ENCODE measurements at regions not wholly inside any gene's neighbourhood (a gene's known extent, or its start where the extent isn't known, plus 50 kb on each side); places are given as distances from the start of the nearest gene placed in this dataset.

DNA sequence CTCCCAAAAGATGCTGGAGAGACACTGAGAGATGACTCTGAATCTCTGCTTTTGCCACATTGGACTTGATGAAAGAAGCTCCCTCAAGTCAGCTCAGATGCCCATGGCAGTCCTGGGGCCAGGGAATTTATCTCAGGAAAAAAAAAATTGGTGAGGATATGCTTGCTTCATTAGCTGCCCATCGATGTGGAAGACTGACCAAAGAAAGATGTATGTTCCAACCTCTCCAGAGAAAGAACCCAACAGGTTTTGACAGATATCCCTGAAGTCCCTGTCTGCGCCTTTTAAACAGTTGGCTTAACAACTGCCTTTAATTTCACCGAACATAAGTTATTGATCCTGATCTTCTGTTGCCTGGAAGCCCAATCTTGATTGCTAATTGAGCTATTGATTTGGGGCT, 137.4 kb downstream of the TMEM114 start:
- no peak for DNase-seq
- Histone ChIP-seq H3K4me3 (ENCODE audit: low read depth, low read length) (no peak overlapping the region), H3K36me3 (replicated peaks) (no peaks in the 10 kb centered on the region), H3K27ac (no peak overlapping the region), H3K27me3 (replicated peaks) (no peaks in the 10 kb centered on the region)
- TF ChIP-seq, protein P1, sequence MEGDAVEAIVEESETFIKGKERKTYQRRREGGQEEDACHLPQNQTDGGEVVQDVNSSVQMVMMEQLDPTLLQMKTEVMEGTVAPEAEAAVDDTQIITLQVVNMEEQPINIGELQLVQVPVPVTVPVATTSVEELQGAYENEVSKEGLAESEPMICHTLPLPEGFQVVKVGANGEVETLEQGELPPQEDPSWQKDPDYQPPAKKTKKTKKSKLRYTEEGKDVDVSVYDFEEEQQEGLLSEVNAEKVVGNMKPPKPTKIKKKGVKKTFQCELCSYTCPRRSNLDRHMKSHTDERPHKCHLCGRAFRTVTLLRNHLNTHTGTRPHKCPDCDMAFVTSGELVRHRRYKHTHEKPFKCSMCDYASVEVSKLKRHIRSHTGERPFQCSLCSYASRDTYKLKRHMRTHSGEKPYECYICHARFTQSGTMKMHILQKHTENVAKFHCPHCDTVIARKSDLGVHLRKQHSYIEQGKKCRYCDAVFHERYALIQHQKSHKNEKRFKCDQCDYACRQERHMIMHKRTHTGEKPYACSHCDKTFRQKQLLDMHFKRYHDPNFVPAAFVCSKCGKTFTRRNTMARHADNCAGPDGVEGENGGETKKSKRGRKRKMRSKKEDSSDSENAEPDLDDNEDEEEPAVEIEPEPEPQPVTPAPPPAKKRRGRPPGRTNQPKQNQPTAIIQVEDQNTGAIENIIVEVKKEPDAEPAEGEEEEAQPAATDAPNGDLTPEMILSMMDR (IDR thresholded peaks at IDR 0.05; ENCODE audit: low read depth, low read length, missing control alignments), result no peak
- in situ Hi-C loops (cut with HindIII; ENCODE audit: low pct_ligation_motif_present, low sequenced_read_pairs), result no loop called here

DNA sequence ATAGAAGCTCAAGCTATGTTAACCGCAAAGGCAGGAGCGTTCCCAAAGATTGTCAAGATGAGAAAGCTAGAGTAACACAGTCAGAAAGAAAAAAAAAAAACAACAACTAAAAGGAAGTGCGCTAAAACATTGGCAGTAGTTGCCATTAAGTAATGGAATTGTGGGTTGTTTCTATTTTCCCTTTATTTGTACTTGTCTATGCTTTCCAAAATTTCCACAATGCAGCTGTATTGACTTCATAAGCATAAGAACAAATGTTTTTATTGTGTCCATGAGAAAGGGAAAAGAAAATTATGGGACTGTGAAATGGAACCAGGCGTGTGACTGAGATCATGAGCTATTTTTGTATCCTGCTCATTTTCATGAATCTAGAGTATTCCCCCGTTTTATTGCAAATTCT, 153.4 kb downstream of the TMEM114 start:
- in situ Hi-C loops (cut with HindIII; ENCODE audit: low pct_ligation_motif_present, low sequenced_read_pairs), result no loop called here

DNA sequence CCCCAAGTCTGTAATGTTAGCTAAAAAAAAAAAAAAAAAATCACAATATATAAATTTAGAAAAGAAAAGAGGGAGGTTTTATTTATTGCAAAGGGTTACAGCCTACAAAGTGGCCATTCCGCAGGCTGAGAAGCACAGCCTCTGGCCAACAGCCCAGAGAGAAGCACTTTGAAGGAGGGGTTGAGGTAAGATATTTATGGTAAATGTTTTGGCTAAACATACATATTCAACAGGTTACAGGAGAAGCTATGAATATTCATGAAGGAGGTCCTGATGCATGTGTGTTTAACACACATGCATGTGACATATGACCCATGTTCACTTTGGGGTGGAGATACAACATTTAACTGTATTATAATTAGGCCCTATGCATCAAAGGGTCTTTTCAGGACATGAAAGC, 158.5 kb downstream of the TMEM114 start:
- TF ChIP-seq, protein P1 (IDR thresholded peaks at IDR 0.05; ENCODE audit: low read depth, low read length, missing control alignments), result no peak
- Histone ChIP-seq H3K27me3 (replicated peaks) (no peaks in the 10 kb centered on the region), H3K4me3 (ENCODE audit: low read depth, low read length) (no peak overlapping the region), H3K36me3 (replicated peaks) (no peaks in the 10 kb centered on the region), H3K27ac (no peak overlapping the region)
- no peak for DNase-seq
- in situ Hi-C loops (cut with HindIII; ENCODE audit: low pct_ligation_motif_present, low sequenced_read_pairs), result no loop called here

More for the DNA sequence above, 153.4 kb downstream of the TMEM114 start:
- no peak for DNase-seq
- Histone ChIP-seq H3K27me3 (replicated peaks) (no peaks in the 10 kb centered on the region), H3K27ac (no peak overlapping the region), H3K36me3 (replicated peaks) (no peaks in the 10 kb centered on the region), H3K4me3 (ENCODE audit: low read depth, low read length) (no peak overlapping the region)
- TF ChIP-seq, protein P1 (IDR thresholded peaks at IDR 0.05; ENCODE audit: low read depth, low read length, missing control alignments), result no peak

DNA sequence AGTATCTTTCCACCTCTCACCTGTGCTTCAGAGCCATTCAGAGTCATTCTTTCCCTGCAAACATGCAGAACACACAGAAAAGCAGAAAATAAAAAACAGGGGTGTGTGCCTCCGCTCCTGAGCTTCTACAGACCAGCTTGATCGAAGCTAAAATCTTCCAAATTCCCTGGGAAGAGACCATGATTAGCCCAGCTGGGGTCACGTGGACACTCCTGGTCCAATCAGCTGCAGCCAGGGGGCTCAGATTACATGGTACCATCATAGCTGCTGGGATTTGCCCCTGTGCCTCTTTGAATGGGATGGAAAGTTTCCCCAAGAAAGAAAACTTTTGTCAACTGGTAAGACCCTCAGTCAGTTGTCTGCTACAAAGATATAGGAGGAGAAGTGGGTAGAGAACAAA, 159.9 kb downstream of the TMEM114 start:
- no peaks in the 10 kb centered on the region for H3K36me3 ChIP-seq (replicated peaks)
- H3K27ac ChIP-seq, result no peak overlapping the region
- in situ Hi-C loops (cut with HindIII; ENCODE audit: low pct_ligation_motif_present, low sequenced_read_pairs), result no loop called here
- TF ChIP-seq, protein P1 (IDR thresholded peaks at IDR 0.05; ENCODE audit: low read depth, low read length, missing control alignments), result no peak
- H3K27me3 ChIP-seq (replicated peaks), result no peaks in the 10 kb centered on the region
- no peak overlapping the region for H3K4me3 ChIP-seq (ENCODE audit: low read depth, low read length)
- no peak for DNase-seq

DNA sequence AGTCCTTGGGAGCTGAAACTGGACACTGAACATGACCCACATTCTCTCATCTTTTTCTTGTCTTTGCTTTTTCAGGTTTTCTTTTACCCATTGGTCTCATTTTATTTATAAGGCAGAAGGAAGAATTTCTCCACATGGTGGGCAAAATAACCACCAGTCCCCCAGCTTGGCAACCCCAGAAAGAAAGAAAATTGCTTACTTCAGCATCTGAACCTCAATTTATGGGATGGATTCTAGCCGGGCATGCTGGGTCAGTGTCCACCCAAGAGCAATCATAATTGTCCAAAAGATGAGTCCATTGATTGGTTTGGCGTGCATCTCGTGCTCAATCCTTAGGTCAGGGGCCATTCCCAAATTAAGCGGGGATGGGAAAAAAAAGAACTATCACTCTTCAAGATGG, 163.7 kb downstream of the TMEM114 start:
- Histone ChIP-seq H3K27ac (no peak overlapping the region), H3K36me3 (replicated peaks) (no peaks in the 10 kb centered on the region), H3K27me3 (replicated peaks) (no peaks in the 10 kb centered on the region), H3K4me3 (ENCODE audit: low read depth, low read length) (no peak overlapping the region)
- DNase-seq, result no peak
- TF ChIP-seq, protein P1 (IDR thresholded peaks at IDR 0.05; ENCODE audit: low read depth, low read length, missing control alignments), result no peak
- in situ Hi-C loops (cut with HindIII; ENCODE audit: low pct_ligation_motif_present, low sequenced_read_pairs), result no loop called here

DNA sequence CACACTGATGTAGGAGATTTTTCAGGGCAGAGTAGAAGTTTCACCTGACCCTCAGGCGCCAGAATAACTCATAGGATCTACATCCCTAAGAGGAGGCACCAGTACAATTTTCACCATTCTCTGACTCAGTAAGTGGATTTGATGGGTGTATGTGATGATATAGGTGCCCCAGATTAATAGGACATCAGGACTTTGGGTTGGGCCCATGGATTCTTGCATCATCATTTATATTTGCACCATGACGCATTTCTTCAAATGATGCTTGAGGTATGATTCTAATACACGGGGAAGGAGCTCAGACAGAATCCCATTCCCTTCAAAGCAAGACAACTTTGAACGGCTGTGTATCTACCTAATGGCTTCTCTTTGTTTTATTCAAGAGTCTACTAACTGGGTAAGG, 173.2 kb downstream of the TMEM114 start:
- in situ Hi-C loops (cut with HindIII; ENCODE audit: low pct_ligation_motif_present, low sequenced_read_pairs), result no loop called here

More for the DNA sequence above, 173.2 kb downstream of the TMEM114 start:
- Histone ChIP-seq H3K27me3 (replicated peaks) (no peaks in the 10 kb centered on the region), H3K36me3 (replicated peaks) (no peaks in the 10 kb centered on the region), H3K27ac (no peak overlapping the region), H3K4me3 (ENCODE audit: low read depth, low read length) (no peak overlapping the region)
- TF ChIP-seq, protein P1 (IDR thresholded peaks at IDR 0.05; ENCODE audit: low read depth, low read length, missing control alignments), result no peak
- DNase-seq, result no peak

All from brain microvascular endothelial cell (primary cell).